Gastroesophageal sphincter (tissue), 4 donors: ENCODE measurements at regions not wholly inside any gene's neighbourhood (a gene's known extent, or its start where the extent isn't known, plus 50 kb on each side); places are given as distances from the start of the nearest gene placed in this dataset.

Experiments
- ATAC-seq: fragments of 150-250 bp; one replicate; pipeline ENCODE4 v1.9.1; 2016; ENCODE audit warnings: mild to moderate bottlenecking, moderate library complexity
- H3K27ac ChIP-seq, 4 donors: fragments of 200-600 bp; sonication (generic) in 3 of 4; 1 replicate in 3 of 4; 2 replicates in 1 of 4; pipeline ENCODE4 v1.5.1; 2016 to 2019
- H3K27me3 ChIP-seq: fragments of 200-600 bp; sonication (generic); one replicate; pipeline ENCODE4 v1.5.1; 2019
- H3K36me3 ChIP-seq, 2 donors: fragments of 200-600 bp; sonication (generic); one replicate each; pipeline ENCODE4 v1.5.1; 2019; ENCODE audit warnings: control low read depth in 1 of 2
- H3K4me1 ChIP-seq, 3 donors: fragments of 200-600 bp; sonication (generic); 1 replicate in 2 of 3; 2 replicates in 1 of 3; pipeline ENCODE4 v1.5.1; 2016 to 2019; ENCODE audit warnings: control low read depth in 2 of 3
- H3K4me3 ChIP-seq, 2 donors: fragments of 200-600 bp; sonication (generic); one replicate each; pipeline ENCODE4 v1.5.1; 2019; ENCODE audit warnings: mild to moderate bottlenecking in 1 of 2, moderate library complexity in 1 of 2
- H3K9me3 ChIP-seq, 3 donors: fragments of 200-600 bp; sonication (generic); one replicate each; pipeline ENCODE4 v1.5.1; 2017 to 2019; ENCODE audit warnings: control low read depth in 2 of 3
- EP300 ChIP-seq: sonication (generic); formaldehyde crosslinking; IDR thresholded peaks from one replicate; pipeline ENCODE4 v1.6.1; 2017; ENCODE audit warnings: antibody characterized with exemption, mild to moderate bottlenecking
- POLR2A ChIP-seq, 2 donors: fragments of 450-650 bp; IDR thresholded peaks; one replicate each; pipeline ENCODE4 v1.6.1; 2017; ENCODE audit warnings: antibody characterized with exemption in 2 of 2, mild to moderate bottlenecking in 2 of 2, moderate library complexity in 1 of 2
- POLR2AphosphoS5 ChIP-seq: sonication (generic); formaldehyde crosslinking; IDR thresholded peaks from one replicate; pipeline ENCODE4 v1.6.1; 2017; ENCODE audit warnings: antibody characterized with exemption
- WGBS, 2 donors: methylation state at CpG; one replicate each; pipeline ENCODE4 v1.1.5; 2018; ENCODE audit warnings: low coverage in 1 of 2; 5-methylcytosine and 5-hydroxymethylcytosine counted together
- TF ChIP-seq, protein P1 (sequence below), 4 experiments: fragments of 200-600 bp in 2 of 4; fragments of 450-650 bp in 2 of 4; sonication (generic) in 1 of 4; IDR thresholded peaks; one replicate each; pipeline ENCODE4 v1.5.1; 2017 to 2019; ENCODE audit warnings: antibody characterized with exemption in 4 of 4, mild to moderate bottlenecking in 2 of 4, moderate library complexity in 2 of 4

DNA sequence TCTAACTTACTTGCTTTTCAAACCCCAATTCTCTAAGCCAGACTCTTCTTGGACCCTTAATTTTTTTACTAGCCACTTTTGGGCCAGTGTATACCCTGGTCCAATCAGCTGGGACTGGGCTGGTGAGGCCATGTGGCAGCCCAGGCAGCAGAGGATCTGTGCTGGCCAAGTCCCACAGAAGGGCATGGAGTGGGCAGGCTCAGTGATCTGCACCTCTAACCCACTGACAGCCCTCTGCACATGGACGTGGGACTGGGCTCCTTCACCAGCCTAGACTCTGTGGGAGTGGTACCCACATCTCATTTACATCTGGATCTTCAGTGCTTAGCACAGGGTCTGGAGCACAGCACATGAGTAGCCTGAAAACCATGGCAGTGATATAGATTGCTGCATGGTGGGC lies 56.1 kb upstream of the PRR23C start:
- 71% methylated on average over 1 of the region's 1 CpG; no CpG with 5 or more reads in 1 of the 2 donors for WGBS, 2 donors
- no peaks in the 10 kb centered on the region for H3K4me1 ChIP-seq
- ATAC-seq, result no peak
- H3K27me3 ChIP-seq, result peaks cover 18% of the 10 kb centered on the region
- H3K9me3 ChIP-seq, result peaks cover 0 to 7% (median 0%) of the 10 kb centered on the region in 3 donors
- H3K36me3 ChIP-seq, result no peaks in the 10 kb centered on the region
- no peak overlapping the region for H3K27ac ChIP-seq
- no peak overlapping the region for H3K4me3 ChIP-seq
- TF ChIP-seq POLR2A (IDR thresholded peaks at IDR 0.05) (no peak), EP300 (no peak), POLR2AphosphoS5 (no peak)
- TF ChIP-seq, protein P1, sequence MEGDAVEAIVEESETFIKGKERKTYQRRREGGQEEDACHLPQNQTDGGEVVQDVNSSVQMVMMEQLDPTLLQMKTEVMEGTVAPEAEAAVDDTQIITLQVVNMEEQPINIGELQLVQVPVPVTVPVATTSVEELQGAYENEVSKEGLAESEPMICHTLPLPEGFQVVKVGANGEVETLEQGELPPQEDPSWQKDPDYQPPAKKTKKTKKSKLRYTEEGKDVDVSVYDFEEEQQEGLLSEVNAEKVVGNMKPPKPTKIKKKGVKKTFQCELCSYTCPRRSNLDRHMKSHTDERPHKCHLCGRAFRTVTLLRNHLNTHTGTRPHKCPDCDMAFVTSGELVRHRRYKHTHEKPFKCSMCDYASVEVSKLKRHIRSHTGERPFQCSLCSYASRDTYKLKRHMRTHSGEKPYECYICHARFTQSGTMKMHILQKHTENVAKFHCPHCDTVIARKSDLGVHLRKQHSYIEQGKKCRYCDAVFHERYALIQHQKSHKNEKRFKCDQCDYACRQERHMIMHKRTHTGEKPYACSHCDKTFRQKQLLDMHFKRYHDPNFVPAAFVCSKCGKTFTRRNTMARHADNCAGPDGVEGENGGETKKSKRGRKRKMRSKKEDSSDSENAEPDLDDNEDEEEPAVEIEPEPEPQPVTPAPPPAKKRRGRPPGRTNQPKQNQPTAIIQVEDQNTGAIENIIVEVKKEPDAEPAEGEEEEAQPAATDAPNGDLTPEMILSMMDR (IDR thresholded peaks at IDR 0.05), result no peak

DNA sequence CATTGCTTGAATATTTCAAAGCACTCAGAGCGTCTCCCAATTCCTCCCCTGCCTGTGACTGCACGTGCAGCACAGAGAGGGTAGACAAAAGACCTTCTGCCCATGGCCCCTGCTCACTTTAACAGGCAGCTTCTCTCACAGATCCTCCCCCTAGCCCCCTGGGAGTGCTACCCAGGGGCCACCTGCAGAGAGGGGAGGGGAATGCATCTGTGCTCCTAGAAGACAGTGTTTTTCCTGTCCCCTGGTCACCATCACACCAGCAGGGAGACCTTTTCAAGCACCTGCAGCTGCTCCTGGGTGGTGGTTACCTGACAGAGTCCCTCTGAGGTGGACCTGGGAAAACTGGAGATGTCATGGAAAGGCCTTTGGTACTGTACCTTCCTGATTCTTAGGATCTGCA lies 56.7 kb upstream of the PRR23C start:
- H3K9me3 ChIP-seq, result peaks cover 0 to 7% (median 0%) of the 10 kb centered on the region in 3 donors
- no peaks in the 10 kb centered on the region for H3K4me1 ChIP-seq
- no peak overlapping the region for H3K4me3 ChIP-seq
- TF ChIP-seq EP300, result no peak
- TF ChIP-seq POLR2AphosphoS5, result no peak
- TF ChIP-seq, protein P1 (IDR thresholded peaks at IDR 0.05), result no peak
- no peak for TF ChIP-seq POLR2A (IDR thresholded peaks at IDR 0.05)
- 17% methylated on average over 2 of the region's 2 CpGs; no CpG with 5 or more reads in 1 of the 2 donors for WGBS, 2 donors
- H3K27me3 ChIP-seq, result peaks cover 13% of the 10 kb centered on the region
- no peak overlapping the region for H3K27ac ChIP-seq
- ATAC-seq, result no peak
- no peaks in the 10 kb centered on the region for H3K36me3 ChIP-seq

- WGBS, 2 donors, result 100% methylated on average over 2 of the region's 4 CpGs; no CpG with 5 or more reads in 1 of the 2 donors
- Histone ChIP-seq H3K4me3 (no peak overlapping the region), H3K27me3 (peaks cover 25% of the 10 kb centered on the region), H3K27ac (no peak overlapping the region), H3K9me3 (peaks cover 0 to 6% (median 0%) of the 10 kb centered on the region in 3 donors), H3K36me3 (no peaks in the 10 kb centered on the region), H3K4me1 (no peaks in the 10 kb centered on the region)
- ATAC-seq, result no peak
- TF ChIP-seq EP300 (no peak), POLR2A (IDR thresholded peaks at IDR 0.05) (no peak), POLR2AphosphoS5 (no peak)
- TF ChIP-seq, protein P1 (IDR thresholded peaks at IDR 0.05), result no peak
Observed at GRCh38 chr3:139103484-139103883, 58.8 kb upstream of the PRR23C start.

DNA sequence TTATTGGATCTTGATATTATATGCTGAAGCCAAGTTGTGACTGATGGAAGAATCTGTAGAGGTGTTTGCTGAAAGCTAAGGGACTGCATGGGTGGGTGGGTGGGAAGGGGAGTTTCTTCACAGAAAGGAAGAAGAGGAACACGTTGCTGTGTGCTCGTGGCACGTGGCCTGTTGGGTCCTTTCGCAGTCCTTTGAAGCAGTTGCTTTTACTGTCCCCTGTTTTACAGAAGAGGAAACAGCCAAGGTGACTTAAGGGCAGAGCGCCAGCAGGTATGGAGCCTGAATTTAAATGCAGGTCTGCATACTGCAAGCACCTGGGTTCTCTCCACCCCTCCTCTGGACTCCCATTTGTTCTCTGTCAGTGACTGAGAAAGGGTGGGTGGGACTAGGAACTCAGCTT lies 59.4 kb upstream of the PRR23C start:
- Histone ChIP-seq H3K27me3 (peaks cover 25% of the 10 kb centered on the region), H3K36me3 (no peaks in the 10 kb centered on the region), H3K4me3 (no peak overlapping the region), H3K27ac (no peak overlapping the region), H3K9me3 (peaks cover 0 to under 1% (median 0%) of the 10 kb centered on the region in 3 donors), H3K4me1 (no peaks in the 10 kb centered on the region)
- TF ChIP-seq, protein P1 (IDR thresholded peaks at IDR 0.05), result no peak
- no peak for TF ChIP-seq EP300
- TF ChIP-seq POLR2A (IDR thresholded peaks at IDR 0.05), result no peak
- no peak for TF ChIP-seq POLR2AphosphoS5
- WGBS, 2 donors, result 61 to 62% methylated on average over 3 to 5 of the region's 5 CpGs
- no peak for ATAC-seq

GRCh38 chr3:139105154-139105702 lies 60.5 kb upstream of the PRR23C start:
- no peaks in the 10 kb centered on the region for H3K4me1 ChIP-seq
- no peak overlapping the region for H3K4me3 ChIP-seq
- WGBS, 2 donors, result 47 to 100% methylated on average over 1 to 2 of the region's 7 CpGs
- no peak for TF ChIP-seq POLR2A (IDR thresholded peaks at IDR 0.05)
- TF ChIP-seq, protein P1 (IDR thresholded peaks at IDR 0.05), result no peak
- ATAC-seq, result no peak
- no peak overlapping the region for H3K27ac ChIP-seq
- no peaks in the 10 kb centered on the region for H3K9me3 ChIP-seq
- H3K36me3 ChIP-seq, result no peaks in the 10 kb centered on the region
- peaks cover 25% of the 10 kb centered on the region for H3K27me3 ChIP-seq
